ENCODE measurements at regions not wholly inside any gene's neighbourhood (a gene's known extent, or its start where the extent isn't known, plus 50 kb on each side); places are given as distances from the start of the nearest gene placed in this dataset.

DNA sequence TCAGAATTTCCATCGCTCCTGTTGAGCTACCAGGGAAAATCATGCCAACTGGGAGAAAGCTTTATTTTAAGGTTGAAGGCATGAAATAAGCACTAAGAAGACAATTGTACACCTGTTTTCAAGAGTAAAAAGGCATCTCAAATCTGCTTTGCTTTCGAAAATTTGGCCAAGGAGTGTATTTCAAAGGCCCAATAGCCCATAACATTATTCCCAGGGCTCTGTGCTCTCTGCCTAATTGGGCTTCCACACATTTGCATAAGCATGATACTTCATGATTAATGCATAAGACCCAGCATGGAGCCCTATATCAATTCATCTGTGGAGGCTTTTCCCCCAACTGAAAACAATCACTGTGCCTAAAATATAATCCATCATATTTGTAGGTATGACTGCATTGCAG, 258.5 kb downstream of the NOVA1 start:
- TF ChIP-seq, protein P1, sequence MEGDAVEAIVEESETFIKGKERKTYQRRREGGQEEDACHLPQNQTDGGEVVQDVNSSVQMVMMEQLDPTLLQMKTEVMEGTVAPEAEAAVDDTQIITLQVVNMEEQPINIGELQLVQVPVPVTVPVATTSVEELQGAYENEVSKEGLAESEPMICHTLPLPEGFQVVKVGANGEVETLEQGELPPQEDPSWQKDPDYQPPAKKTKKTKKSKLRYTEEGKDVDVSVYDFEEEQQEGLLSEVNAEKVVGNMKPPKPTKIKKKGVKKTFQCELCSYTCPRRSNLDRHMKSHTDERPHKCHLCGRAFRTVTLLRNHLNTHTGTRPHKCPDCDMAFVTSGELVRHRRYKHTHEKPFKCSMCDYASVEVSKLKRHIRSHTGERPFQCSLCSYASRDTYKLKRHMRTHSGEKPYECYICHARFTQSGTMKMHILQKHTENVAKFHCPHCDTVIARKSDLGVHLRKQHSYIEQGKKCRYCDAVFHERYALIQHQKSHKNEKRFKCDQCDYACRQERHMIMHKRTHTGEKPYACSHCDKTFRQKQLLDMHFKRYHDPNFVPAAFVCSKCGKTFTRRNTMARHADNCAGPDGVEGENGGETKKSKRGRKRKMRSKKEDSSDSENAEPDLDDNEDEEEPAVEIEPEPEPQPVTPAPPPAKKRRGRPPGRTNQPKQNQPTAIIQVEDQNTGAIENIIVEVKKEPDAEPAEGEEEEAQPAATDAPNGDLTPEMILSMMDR (IDR thresholded peaks at IDR 0.05; ENCODE audit: poor library complexity), result no peak
- no peak for TF ChIP-seq EZH2 (IDR thresholded peaks at IDR 0.05; ENCODE audit: borderline replicate concordance)

Measured in hepatocyte (in vitro differentiated cells).